ENCODE measurements at regions not wholly inside any gene's neighbourhood (a gene's known extent, or its start where the extent isn't known, plus 50 kb on each side); places are given as distances from the start of the nearest gene placed in this dataset.

DNA sequence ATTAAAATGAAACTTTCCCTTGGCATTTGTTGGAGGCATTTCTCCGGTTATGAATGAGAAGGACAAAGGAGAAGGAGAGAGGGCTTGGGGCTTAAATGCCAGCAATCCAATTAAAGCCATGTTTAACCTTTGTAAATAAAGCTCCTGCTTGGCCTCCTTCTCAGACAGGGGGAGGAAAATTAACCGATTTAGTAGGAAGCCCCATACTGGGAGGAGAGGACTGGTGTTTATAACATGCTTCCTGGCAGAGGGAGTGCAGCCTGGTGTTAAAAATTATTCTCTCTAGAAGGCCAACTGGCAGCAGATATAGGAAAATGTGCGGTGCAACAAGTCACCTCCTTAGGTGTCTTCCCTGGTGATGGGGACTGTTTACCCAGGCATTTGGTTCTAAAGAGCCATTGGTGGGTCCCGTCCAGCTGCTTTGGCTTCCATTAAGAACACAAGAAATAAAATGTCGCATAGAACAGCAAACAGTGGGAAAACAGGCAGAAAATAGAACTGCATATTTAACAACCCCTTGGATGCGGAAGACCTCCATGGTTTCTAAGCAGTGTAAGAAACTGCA, 846.5 kb downstream of the TYW1 start:
- no peak for DNase-seq (ENCODE audit: low spot score)

DNA sequence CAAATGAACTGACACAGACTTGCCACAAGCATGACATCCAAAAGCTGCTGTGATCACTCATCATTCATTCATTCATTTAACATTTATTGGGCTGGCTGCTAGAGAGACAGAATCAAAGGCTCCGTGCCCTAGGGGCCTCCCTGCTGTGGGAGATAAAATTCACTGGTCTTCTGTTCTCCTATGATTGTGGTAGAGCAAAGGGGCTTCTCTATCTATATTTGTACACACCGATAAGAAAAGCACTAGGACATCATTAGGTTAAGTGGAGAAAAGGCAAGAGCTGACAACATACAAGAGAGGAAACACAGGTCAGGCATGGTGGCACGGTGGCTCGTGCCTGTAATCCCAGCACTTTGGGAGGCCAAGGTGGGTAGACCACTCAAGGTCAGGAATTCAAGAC, 847.0 kb downstream of the TYW1 start:
- DNase-seq (ENCODE audit: low spot score): no peak

DNA sequence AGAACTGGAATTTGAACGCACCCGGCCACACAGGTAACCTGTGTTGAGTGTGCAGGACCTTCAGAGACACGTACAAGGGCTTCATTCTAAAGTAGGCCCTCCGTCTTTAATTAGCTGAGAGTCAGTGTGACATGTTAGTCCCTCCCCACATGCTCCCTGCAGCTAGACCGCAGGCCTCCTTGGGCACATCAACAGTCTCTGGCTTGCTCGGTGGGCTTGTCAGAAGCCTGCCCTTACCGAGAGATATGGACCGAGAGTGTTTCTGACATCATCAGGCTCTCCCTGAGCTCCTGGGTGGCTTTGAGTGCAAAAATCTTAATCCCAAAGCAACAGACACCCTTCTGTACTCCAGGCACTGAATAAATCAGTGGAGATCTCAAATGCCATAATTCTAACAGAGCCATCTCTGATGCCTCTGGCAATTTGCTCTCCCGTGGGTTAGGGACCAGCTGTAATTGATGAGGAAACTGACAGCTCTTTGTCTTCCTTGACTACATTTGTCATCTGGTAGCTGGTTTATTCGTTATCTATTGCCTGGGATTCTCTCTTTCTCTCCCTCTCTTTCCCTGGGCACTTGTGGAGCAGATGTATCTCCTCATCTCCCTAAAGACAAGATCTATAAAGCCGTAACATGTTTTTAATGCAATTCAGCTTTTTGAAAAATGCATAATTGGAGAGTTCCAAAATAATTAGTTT, 850.6 kb downstream of the TYW1 start:
- no peak for DNase-seq (ENCODE audit: low spot score)

DNA sequence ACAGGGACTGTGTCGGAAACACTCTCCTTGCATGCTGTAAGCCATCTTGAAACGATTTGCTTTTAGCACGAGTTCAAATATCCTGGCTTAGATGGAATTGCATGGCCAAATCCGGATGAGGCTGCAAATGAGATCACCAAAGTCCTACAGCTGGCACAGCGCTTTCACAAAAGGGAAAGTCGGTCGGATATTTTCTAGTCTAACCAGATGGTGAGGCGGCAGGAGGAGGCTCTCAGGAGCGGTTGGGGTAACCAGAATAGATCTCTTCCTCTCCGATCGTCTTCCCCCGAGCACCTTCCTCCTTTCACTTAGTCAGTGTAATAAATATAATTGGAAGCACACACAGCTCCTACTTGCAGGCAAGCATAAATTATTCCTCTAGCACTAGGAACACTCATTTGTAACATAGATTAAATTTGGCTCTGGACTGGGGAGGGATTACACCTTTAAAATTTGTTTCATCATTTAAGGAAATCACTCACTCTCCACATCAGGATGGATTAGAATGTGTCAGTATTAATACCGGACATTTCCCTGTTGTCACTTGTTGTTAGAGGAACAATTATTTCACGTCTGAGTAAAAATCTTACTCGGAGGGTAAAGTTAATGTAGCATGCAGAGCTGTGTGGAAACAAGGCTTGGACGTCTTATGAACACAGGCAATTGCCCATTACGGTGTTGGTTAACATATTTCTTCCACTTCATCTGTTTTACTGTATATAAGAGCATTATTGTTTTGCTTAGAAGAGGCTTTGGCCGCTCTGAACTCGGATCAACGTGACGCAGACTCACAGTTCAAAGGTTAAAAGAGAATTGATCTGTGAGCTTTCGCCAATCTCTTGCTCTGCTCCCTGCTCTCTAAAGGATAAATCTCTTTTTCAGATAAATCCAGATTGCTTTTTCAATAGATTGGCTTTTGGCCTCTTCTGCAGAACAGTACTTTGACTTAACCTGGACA, 857.9 kb downstream of the TYW1 start:
- no peak for DNase-seq (ENCODE audit: low spot score)

DNA sequence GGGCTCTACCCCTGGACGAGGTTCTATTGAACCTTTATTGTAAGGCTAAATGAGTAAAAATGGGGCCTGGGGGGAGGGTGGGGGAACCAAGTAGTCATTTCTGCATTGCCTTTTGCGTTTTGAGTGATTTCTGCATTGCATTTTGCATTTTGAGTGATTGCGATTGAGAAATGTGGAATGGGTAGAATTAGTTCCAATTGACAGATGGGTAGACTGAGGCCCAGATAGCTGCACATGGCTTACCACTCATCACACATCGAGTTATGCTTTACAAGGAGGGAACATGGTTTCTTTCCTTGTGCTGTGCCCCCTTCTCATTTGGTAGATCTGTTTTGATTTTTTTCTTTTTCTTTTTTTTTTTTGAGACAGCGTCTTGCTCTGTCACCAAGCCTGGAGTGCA, 858.7 kb downstream of the TYW1 start:
- DNase-seq (ENCODE audit: low spot score): no peak

DNA sequence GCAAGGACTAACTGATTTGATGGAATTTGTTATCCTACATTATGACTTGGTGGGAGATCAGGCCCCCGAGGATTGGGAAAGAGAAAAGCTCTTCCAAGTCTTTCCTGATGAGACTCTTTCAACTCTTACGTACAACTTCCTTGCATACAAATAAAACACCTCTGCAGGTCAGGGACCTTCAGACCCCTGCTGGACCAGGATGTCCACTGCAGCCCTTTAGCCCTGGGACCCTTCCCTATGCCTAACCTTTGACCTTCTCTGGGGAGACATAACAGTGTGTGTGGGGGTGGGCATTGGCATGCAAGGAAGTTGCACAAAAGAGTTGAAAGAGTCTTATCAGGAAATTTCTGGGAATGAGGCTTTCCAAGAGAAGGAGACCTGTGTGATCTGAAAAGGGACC, 859.4 kb downstream of the TYW1 start:
- DNase-seq (ENCODE audit: low spot score): no peak

DNA sequence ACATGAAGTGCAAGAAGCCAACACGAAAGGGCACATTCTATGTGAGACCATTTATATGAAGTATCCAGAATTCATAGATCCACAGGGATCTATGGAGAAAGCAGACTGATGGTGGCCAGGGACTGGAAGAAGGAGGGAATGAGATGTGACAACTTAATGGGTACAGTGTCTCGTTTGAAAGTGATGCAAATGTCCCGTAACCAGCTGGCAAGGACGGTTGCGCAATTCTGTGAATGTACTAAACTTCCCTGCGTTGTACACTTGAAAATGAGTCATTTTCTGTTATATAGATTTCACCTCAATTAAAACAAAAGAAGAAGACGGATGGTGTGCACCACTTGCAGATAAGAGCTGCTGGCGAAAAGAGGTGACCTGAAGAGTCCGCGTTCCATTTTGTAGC, 861.1 kb downstream of the TYW1 start:
- DNase-seq (ENCODE audit: low spot score): no peak

DNA sequence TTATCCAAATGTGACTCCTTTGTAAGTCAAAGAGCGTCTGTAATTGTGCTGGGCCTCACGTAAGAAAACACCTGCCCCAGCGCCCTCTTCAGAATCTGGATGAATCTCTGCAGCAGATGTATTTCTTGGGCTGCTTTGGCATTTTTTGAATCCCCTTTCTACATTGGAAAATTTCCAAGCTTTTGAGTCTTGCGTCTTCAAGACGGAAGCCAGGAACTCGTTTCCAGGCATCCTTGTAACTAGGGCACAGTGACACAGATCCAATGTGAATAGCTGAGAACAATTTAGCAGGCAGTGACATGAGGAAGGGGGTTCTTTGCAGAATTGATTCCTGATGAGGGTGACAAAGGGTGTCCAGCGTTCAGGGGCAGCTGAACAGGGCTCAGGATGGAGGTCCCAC, 862.3 kb downstream of the TYW1 start:
- no peak for DNase-seq (ENCODE audit: low spot score)

DNA sequence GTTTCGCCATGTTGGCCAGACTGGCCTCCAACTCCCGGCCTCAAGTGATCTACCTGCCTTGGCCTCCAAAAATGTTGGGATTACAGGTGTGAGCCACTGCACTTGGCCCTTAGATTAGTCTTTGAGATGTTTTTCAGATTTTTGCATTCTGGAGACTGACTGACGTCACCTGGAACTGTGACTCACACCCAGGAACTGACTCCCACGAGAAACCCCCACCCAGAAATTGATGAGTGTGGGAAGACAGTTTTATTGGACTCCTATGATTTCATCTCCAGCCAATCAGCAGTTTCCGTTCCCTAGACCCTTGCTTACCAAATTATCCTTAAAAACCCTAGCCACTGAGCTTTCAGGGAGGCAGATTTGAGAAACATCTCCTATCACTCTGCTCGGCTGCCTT, 867.3 kb downstream of the TYW1 start:
- no peak for DNase-seq (ENCODE audit: low spot score)

DNA sequence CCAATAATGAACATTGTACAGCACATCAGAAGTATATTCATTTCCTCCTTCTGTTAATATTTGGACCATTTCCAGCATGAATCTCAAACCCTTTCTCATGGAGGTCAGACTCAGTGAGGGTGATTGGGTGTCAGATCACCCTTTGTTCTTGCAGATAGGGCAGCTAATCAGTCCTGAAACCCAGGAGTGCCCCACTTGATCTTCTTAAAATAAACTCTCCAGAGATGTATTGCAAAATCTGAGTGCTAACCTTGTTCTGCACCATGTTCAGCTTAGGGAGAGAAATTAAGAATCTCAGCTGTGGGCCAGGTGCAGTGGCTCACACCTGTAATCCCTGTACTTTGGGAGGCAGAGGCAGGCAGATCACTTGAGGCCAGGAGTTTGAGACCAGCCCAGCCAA, 869.4 kb downstream of the TYW1 start:
- DNase-seq (ENCODE audit: low spot score): no peak

DNA sequence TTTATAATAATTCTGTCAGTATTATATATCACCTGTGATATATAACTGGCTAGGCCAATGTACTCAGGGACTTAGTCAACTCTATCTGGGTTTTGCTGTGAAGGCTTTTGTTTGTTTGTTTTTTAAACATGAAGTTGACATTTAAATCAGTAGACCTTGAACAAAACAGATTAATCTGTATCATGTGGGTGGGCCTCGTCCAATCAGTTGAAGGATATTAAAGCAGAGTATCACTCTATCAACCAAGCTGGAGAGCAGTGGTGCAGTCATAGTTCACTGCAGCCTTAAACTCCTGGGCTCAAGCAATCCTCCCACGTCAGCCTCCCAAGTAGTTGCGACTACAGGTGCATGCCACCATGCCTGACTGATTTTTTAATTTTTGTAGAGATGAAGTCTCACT, 870.2 kb downstream of the TYW1 start:
- no peak for DNase-seq (ENCODE audit: low spot score)

DNA sequence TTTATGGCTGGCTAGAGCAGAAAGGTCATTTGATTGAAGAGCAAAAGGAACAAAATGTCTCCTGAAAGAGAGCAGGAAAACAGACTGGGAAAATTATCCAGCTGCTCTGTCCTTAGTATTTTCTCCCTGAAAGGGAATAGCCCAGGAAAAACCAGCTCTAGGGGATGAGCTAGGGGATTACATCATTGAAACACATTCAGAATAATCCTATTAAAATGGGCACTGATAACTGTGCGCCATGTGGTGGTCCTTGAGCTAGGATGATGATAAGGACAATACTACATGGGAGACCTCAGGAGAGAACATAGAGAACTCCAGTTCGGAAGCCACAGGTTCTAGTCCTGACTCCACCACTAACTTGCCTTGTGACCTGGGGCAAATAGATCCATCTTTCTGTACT, 873.8 kb downstream of the TYW1 start:
- DNase-seq (ENCODE audit: low spot score): no peak

DNA sequence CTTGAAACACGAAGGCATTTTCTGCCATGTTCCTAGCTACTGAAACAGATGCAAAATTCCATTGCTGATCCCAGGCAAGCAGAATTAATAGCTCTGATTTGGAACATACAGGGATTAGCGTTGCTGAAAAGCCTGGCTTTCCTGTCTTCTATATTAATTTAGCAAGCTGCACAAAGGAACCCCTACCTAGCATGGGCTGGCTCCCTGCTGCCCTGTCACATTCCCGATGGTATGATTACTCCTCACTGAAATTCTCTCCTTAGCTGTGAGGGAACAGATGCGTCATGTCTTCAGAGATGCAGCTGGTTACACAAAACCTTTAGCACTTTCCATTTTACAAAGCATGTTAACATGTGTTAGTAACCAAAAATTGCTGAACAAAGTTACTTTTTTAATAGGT, 878.9 kb downstream of the TYW1 start:
- DNase-seq (ENCODE audit: low spot score): no peak

DNA sequence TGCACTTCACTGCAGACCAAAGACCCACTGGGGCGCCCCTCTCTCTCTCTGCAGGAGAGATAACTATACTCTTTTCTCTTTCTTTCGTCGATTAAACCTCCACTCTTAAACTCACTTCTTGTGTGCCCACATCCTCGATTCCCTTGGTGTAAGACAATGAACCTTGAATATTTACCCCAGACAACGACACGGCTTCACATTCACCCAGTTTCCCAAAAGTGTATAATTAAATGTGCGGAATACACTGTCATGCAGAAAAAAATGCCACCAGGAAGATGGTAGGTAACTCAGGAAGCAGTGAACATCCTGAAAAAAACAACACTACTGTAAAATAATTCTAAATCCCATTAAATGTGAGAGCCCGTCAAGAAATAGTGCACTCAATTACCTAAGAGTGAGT, 882.2 kb downstream of the TYW1 start:
- DNase-seq (ENCODE audit: low spot score): no peak

DNA sequence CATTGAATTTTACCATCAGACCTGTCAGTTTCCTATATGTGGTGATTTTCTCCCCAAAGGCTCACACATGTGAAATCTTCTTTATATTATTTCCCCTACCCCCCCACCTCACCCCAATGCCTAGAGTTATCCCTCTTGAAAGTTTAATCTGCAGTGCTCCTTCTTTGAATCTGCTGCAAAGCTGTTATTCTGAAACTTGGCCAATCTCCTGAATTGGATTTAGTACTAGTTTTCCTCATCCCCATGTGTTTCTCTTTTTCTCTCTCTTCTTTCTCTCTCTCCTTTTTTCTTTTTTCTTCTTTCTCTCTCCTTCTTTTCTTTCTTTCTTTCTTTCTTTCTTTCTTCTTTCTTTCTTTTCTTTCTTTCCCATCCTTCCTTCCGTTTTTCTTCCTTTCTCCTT, 886.2 kb downstream of the TYW1 start:
- DNase-seq (ENCODE audit: low spot score): no peak

DNA sequence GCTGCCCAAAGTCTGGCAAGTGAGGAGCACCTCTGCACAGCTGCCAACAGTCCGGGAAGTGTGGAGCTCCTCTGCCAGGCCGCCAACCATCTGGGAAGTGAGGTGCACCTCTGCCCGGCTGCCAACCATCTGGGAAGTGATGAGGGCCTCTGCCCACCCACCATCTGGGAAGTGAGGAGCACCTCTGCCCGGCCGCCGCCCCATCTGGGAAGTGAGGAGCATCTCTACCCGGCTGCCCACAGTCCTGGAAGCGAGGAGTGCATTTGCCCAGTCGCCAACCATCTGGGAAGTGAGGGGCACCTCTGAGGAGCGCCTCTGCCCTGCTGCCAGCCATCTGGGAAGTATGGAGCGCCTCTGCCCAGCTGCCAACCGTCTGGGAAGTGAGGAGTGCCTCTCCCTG, 893.7 kb downstream of the TYW1 start:
- no peak for DNase-seq (ENCODE audit: low spot score)

DNA sequence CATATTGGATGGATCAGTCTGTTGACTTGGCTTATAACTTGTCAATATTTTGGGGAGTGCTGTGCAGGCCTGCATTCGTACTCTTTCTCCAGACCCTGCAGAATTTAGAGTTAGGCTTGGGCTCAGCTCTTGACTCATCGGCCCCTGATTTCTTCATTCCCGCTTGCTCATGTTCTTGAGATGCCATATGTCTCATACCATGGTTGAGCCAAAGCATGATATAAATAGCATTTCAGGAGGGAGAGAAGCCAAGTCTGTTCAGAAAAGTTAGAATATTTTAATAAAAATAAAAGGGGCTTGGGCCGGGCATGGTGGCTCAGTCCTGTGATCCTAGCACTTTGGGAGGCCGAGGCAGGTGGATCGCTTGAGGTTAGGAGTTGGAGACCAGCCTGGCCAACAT, 898.1 kb downstream of the TYW1 start:
- DNase-seq (ENCODE audit: low spot score): no peak

DNA sequence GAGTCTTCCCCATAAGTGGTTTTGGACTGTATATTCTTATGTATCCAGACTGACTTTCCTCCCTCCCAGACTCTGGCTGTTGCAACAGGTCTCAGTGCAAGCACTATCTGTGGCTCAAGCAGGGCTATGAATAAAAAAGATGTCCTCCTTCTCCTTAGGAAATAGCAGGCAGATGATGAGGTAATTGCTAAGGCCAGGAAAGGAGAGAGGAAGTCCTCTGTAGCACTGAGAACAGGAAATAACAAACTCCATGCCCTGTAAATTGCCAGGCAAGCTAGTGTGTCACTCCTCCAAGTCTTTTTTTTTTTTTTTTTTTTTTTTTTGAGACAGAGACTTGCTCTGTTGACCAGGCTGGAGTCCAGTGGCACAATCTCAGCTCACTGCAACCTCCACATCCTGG, 900.1 kb downstream of the TYW1 start:
- no peak for DNase-seq (ENCODE audit: low spot score)

DNA sequence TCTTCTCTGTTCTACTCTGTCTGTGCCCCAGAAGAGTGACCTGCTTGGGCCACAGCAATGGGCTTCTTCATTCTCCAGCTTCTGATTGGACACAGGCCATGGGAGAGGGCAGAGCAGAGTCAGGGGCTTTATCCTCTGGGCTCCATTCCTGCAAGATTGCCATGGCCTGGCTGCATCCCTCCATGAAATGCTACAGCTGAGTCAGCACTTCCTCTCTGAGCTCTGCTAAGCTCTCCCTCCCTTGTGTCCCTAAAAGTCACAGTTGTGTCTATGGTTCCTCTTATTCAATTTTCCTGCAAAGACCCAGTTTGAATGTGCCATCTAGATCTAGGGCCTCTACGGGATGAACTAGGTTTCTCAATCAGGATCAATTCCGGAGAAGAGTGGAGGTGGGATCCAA, 903.8 kb downstream of the TYW1 start:
- no peak for DNase-seq (ENCODE audit: low spot score)

DNA sequence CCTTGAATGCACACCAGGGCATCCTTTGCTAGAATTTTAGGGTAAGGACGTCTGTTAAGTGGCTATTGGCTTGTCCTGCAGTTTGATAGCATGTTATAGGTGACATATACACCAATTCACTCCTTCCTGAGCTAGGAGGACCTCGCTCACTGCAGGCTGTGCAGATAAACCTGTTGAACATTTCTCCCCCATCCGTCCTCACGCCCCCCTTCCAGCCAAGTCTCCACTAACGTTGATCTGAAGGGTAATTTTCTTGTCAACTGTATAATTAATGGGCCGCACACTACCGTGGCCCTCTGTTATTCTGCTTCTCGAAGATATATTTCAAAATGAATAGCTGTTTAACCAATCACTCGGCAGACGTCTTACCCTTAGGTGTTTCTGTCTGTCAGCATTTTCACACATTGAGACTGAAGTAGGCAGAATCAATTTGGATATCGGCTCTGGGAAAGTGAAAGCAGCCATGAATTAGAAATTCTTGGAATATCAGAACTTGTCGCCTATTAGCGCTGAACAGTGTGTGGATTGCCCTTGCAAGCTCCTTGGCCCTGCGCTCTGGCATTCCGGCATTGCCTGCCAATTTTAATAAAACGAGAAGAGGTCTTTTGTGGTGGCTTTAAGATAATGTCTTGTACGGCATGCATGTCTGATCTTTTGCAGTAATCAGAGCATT, 905.3 kb downstream of the TYW1 start:
- DNase-seq (ENCODE audit: low spot score): no peak

DNA sequence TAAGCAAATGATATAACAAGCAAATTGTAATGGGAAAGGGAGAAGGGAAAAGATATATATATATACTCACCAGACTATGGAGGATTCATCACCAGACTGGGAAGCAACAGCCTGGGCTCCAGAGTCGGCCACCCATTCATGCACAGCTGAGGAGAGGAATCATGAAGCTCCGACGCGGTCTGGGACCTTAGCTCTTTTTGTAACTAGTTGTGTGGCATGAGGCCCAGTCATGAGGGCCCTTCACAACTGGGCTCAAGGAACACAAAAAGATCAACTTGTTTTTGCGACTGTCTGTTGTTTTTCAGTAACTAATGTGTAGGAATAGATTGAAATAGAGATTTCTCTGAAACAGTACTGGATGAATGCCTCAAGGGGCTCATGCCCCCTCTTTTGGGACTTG, 911.2 kb downstream of the TYW1 start:
- DNase-seq (ENCODE audit: low spot score): no peak

DNA sequence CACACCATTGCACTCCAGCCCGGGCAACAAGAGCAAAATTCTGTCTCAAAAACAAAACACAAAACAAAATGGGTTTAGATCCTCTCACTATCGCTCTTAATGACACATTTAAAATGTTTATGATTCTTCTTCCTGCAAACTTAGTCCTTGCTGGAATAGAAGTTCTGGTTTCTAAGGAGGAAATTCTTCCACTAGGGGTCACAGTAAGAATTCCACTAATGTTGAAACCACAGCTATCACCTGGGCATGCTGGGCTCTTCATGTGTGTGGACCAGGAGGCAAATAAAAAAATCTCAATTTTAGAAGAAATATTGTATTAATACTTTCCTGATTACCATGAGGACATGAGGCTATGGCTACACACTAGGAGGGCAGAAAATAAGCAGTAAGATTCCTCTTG, 915.8 kb downstream of the TYW1 start:
- DNase-seq (ENCODE audit: low spot score): no peak

DNA sequence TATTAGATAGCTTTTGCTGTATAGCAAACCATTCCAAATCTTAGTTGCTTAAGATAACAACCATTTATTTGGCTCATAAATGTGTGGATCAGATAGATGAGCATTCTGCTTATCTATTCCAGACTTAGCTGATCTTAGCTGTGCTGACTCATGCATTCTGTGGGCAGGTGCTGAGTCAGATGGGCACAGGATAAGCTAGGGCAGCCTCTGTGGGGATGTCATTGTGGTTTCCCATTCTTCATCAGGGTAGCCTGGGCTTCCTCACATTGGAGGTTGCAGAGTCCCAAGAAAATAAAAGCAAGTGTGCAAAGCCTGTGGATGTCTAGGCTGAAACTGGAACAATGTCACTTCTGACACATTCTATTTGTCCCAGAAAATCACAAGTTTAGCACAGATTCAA, 917.0 kb downstream of the TYW1 start:
- DNase-seq (ENCODE audit: low spot score): peak; percentile 70

Measured in kidney tubule cell (primary cell).